ENCODE measurements at regions not wholly inside any gene's neighbourhood (a gene's known extent, or its start where the extent isn't known, plus 50 kb on each side); places are given as distances from the start of the nearest gene placed in this dataset.

DNA sequence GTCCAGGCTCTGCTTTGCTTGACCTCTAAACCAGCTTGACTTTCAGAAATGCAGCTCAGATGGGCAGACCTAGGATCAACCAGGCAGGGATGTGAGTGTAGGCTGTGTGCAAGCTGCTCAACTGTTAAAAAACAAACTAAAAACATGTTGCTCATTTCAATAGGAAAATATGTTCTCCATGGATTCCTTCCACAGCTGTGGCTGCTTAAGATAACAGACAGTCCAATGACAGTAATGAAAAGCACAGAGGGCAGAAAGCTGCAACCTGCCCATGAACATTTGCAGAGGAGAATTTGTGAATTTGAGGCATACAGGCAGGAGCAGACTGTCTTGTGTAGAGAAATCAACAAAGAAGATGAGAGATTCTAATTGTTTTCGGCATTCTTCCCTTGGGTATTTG, 534.2 kb downstream of the CCSER2 start:
- TF ChIP-seq, protein P1, sequence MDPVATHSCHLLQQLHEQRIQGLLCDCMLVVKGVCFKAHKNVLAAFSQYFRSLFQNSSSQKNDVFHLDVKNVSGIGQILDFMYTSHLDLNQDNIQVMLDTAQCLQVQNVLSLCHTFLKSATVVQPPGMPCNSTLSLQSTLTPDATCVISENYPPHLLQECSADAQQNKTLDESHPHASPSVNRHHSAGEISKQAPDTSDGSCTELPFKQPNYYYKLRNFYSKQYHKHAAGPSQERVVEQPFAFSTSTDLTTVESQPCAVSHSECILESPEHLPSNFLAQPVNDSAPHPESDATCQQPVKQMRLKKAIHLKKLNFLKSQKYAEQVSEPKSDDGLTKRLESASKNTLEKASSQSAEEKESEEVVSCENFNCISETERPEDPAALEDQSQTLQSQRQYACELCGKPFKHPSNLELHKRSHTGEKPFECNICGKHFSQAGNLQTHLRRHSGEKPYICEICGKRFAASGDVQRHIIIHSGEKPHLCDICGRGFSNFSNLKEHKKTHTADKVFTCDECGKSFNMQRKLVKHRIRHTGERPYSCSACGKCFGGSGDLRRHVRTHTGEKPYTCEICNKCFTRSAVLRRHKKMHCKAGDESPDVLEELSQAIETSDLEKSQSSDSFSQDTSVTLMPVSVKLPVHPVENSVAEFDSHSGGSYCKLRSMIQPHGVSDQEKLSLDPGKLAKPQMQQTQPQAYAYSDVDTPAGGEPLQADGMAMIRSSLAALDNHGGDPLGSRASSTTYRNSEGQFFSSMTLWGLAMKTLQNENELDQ (tag by site-specific recombination; IDR thresholded peaks at IDR 0.05; ENCODE audit: low read depth) = no peak
- TF ChIP-seq, protein P2, sequence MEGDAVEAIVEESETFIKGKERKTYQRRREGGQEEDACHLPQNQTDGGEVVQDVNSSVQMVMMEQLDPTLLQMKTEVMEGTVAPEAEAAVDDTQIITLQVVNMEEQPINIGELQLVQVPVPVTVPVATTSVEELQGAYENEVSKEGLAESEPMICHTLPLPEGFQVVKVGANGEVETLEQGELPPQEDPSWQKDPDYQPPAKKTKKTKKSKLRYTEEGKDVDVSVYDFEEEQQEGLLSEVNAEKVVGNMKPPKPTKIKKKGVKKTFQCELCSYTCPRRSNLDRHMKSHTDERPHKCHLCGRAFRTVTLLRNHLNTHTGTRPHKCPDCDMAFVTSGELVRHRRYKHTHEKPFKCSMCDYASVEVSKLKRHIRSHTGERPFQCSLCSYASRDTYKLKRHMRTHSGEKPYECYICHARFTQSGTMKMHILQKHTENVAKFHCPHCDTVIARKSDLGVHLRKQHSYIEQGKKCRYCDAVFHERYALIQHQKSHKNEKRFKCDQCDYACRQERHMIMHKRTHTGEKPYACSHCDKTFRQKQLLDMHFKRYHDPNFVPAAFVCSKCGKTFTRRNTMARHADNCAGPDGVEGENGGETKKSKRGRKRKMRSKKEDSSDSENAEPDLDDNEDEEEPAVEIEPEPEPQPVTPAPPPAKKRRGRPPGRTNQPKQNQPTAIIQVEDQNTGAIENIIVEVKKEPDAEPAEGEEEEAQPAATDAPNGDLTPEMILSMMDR (tag by site-specific recombination; IDR thresholded peaks at IDR 0.05) = no peak
- TF ChIP-seq GLIS1 (tag by site-specific recombination; IDR thresholded peaks at IDR 0.05) (no peak), ZNF19 (tag by site-specific recombination; IDR thresholded peaks at IDR 0.05; ENCODE audit: low read depth) (no peak), ZNF660 (tag by site-specific recombination; IDR thresholded peaks at IDR 0.05) (no peak), ZFP37 (tag by site-specific recombination; IDR thresholded peaks at IDR 0.05) (no peak)
- TF ChIP-seq, protein P3, sequence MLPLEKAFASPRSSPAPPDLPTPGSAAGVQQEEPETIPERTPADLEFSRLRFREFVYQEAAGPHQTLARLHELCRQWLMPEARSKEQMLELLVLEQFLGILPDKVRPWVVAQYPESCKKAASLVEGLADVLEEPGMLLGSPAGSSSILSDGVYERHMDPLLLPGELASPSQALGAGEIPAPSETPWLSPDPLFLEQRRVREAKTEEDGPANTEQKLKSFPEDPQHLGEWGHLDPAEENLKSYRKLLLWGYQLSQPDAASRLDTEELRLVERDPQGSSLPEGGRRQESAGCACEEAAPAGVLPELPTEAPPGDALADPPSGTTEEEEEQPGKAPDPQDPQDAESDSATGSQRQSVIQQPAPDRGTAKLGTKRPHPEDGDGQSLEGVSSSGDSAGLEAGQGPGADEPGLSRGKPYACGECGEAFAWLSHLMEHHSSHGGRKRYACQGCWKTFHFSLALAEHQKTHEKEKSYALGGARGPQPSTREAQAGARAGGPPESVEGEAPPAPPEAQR (tag by site-specific recombination; IDR thresholded peaks at IDR 0.05) = no peak
